Endodermal cell (in vitro differentiated cells): ENCODE measurements at regions not wholly inside any gene's neighbourhood (a gene's known extent, or its start where the extent isn't known, plus 50 kb on each side); places are given as distances from the start of the nearest gene placed in this dataset.

Experiments used
- DNase-seq: peaks from one replicate; pipeline ENCODE4 v3.0.0-alpha.2; 2017
- H3K27ac ChIP-seq: 2 replicates; pipeline ENCODE4 v1.5.1; 2013; ENCODE audit warnings: mild to moderate bottlenecking, low read depth, low read length, moderate library complexity
- H3K27me3 ChIP-seq: 2 replicates; pipeline ENCODE4 v1.6.1; 2013; ENCODE audit warnings: mild to moderate bottlenecking, low read length, moderate library complexity; ENCODE audit not compliant: insufficient read depth, control insufficient read depth, poor library complexity, severe bottlenecking
- H3K36me3 ChIP-seq: 2 replicates; pipeline ENCODE4 v1.7.0; 2013; ENCODE audit warnings: mild to moderate bottlenecking, low read length, moderate library complexity; ENCODE audit not compliant: control insufficient read depth, insufficient read depth
- H3K4me1 ChIP-seq: one replicate; pipeline ENCODE4 v1.7.0; 2013; ENCODE audit warnings: low read length; ENCODE audit not compliant: control insufficient read depth, insufficient read depth
- H3K4me3 ChIP-seq: 2 replicates; pipeline ENCODE4 v1.5.1; 2013; ENCODE audit warnings: mild to moderate bottlenecking, low read length, moderate library complexity
- H3K9ac ChIP-seq: 2 replicates; pipeline ENCODE4 v1.6.1; 2013; ENCODE audit warnings: mild to moderate bottlenecking, low read length, moderate library complexity; ENCODE audit not compliant: poor library complexity, severe bottlenecking; ENCODE audit errors: extremely low read depth
- H3K9me3 ChIP-seq: 2 replicates; pipeline ENCODE4 v1.6.1; 2013; ENCODE audit warnings: mild to moderate bottlenecking, low read length, moderate library complexity; ENCODE audit not compliant: control insufficient read depth
- H3K27ac Mint-ChIP-seq: 2 replicates; pipeline ENCODE4 v1.8.0; 2020; ENCODE audit warnings: mixed read lengths
- H3K27me3 Mint-ChIP-seq: 2 replicates; pipeline ENCODE4 v1.8.0; 2021; ENCODE audit warnings: mild to moderate bottlenecking, mixed read lengths; ENCODE audit not compliant: insufficient read depth
- H3K36me3 Mint-ChIP-seq: 2 replicates; pipeline ENCODE4 v1.8.0; 2020; ENCODE audit warnings: low read depth, mixed read lengths
- H3K4me1 Mint-ChIP-seq: 2 replicates; pipeline ENCODE4 v1.8.0; 2020; ENCODE audit warnings: mixed read lengths
- H3K4me3 Mint-ChIP-seq: 2 replicates; pipeline ENCODE4 v1.8.0; 2020; ENCODE audit warnings: mild to moderate bottlenecking, moderate library complexity, mixed read lengths
- H3K9me3 Mint-ChIP-seq: 2 replicates; pipeline ENCODE4 v1.8.0; 2020; ENCODE audit warnings: mild to moderate bottlenecking, mixed read lengths
- CTCF ChIP-seq: fragments of 200-600 bp; sonication (generic); conservative IDR thresholded peaks from 2 replicates; pipeline ENCODE4 v1.5.0; 2021; ENCODE audit warnings: antibody characterized with exemption, mild to moderate bottlenecking
- WGBS, 2 experiments: methylation state at CpG; one replicate each; pipeline versions ENCODE4 v1.1.5 to v1.1.7; 2013; ENCODE audit warnings: missing lambda C conversion rate in 2 of 2, mixed read lengths in 1 of 2; ENCODE audit not compliant: insufficient coverage in 1 of 2, insufficient read length in 1 of 2; 5-methylcytosine and 5-hydroxymethylcytosine counted together

- H3K27me3 ChIP-seq, result no peaks in the 10 kb centered on the region
- Mint-ChIP-seq H3K9me3 (no peaks in the 10 kb centered on the region), H3K27me3 (no peaks in the 10 kb centered on the region), H3K27ac (no peak overlapping the region), H3K36me3 (no peaks in the 10 kb centered on the region), H3K4me1 (peaks cover 2% of the 10 kb centered on the region), H3K4me3 (no peak overlapping the region)
- H3K9me3 ChIP-seq, result no peaks in the 10 kb centered on the region
- no peak overlapping the region for H3K4me3 ChIP-seq
- no peak for TF ChIP-seq CTCF
- 91 to 100% methylated on average over 1 to 3 of the region's 3 CpGs for WGBS, 2 experiments
- DNase-seq, result no peak
- H3K27ac ChIP-seq, result no peak overlapping the region
- no peaks in the 10 kb centered on the region for H3K4me1 ChIP-seq
- no peaks in the 10 kb centered on the region for H3K36me3 ChIP-seq
- no peak overlapping the region for H3K9ac ChIP-seq
These were observed 784.5 kb downstream of the TBL1XR1 start for GRCh38 chr3:176412771-176413170.

DNA sequence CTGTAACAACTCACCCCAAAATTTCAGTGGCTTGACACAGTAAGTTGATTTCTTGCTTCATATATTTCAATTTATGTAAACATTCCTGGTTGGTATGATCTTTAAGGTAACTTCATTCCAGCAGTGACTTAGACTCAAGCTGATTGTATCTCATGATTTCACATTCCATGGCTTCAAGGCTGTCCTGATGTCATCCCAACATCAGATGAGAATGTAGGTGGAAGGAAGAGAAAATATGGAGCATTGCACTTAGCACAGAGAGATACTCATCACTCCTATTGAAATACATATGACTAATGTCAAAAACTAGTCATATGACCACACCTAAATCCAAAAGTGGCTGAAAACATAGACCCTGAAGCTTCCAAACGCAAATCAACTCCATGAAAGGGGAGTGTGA, 793.8 kb downstream of the TBL1XR1 start:
- 79% methylated on average over 1 of the region's 1 CpG; no CpG with 5 or more reads in 1 of the 2 experiments for WGBS, 2 experiments
- peaks cover 10% of the 10 kb centered on the region for H3K4me1 Mint-ChIP-seq
- no peak overlapping the region for H3K9ac ChIP-seq
- no peaks in the 10 kb centered on the region for H3K9me3 ChIP-seq
- no peaks in the 10 kb centered on the region for H3K27me3 Mint-ChIP-seq
- H3K36me3 ChIP-seq, result no peaks in the 10 kb centered on the region
- no peaks in the 10 kb centered on the region for H3K4me1 ChIP-seq
- H3K36me3 Mint-ChIP-seq, result no peaks in the 10 kb centered on the region
- no peak for DNase-seq
- no peaks in the 10 kb centered on the region for H3K27me3 ChIP-seq
- no peak for TF ChIP-seq CTCF
- H3K9me3 Mint-ChIP-seq, result no peaks in the 10 kb centered on the region
- no peak overlapping the region for H3K27ac Mint-ChIP-seq
- H3K4me3 Mint-ChIP-seq, result no peak overlapping the region
- no peak overlapping the region for H3K27ac ChIP-seq
- no peak overlapping the region for H3K4me3 ChIP-seq

GRCh38 chr3:176401211-176401610, 796.1 kb downstream of the TBL1XR1 start:
- TF ChIP-seq CTCF, result no peak
- no peaks in the 10 kb centered on the region for H3K27me3 ChIP-seq
- peaks cover 10% of the 10 kb centered on the region for H3K4me1 Mint-ChIP-seq
- H3K27me3 Mint-ChIP-seq, result no peaks in the 10 kb centered on the region
- peaks cover 5% of the 10 kb centered on the region for H3K9me3 Mint-ChIP-seq
- no peak overlapping the region for H3K4me3 ChIP-seq
- H3K4me1 ChIP-seq, result no peaks in the 10 kb centered on the region
- H3K9ac ChIP-seq, result no peak overlapping the region
- no peaks in the 10 kb centered on the region for H3K9me3 ChIP-seq
- no peak overlapping the region for H3K27ac Mint-ChIP-seq
- DNase-seq, result no peak
- H3K36me3 ChIP-seq, result no peaks in the 10 kb centered on the region
- H3K27ac ChIP-seq, result no peak overlapping the region
- peaks cover 4% of the 10 kb centered on the region for H3K36me3 Mint-ChIP-seq
- WGBS, 2 experiments, result 91 to 100% methylated on average over 1 to 2 of the region's 3 CpGs
- no peak overlapping the region for H3K4me3 Mint-ChIP-seq
